Skeletal muscle cell (primary cell): ENCODE measurements at regions not wholly inside any gene's neighbourhood (a gene's known extent, or its start where the extent isn't known, plus 50 kb on each side); places are given as distances from the start of the nearest gene placed in this dataset.
A peak's percentile ranks its signal among the peaks of the same experiment; 100 is the strongest.
"Not testable (repeated sequence)": the region's sequence is repeated elsewhere in the genome, so short reads cannot be mapped to it uniquely, and the experiment has no call there.

Source experiments
- DNase-seq: peaks from one replicate; pipeline ENCODE4 v3.0.0-alpha.2; 2010; ENCODE audit warnings: low read depth
- H3K4me3 ChIP-seq: 2 replicates; pipeline ENCODE4 v1.5.1; 2011; ENCODE audit warnings: low read depth, mild to moderate bottlenecking, control low read depth, low read length, moderate library complexity

GRCh38 chr2:184004289-184004947, 593.9 kb upstream of the ZNF804A start:
- H3K4me3 ChIP-seq: no peak overlapping the region
- peak; percentile 26 for DNase-seq

GRCh38 chr2:184004948-184005672, 593.2 kb upstream of the ZNF804A start:
- DNase-seq: no peak
- H3K4me3 ChIP-seq: no peak overlapping the region

GRCh38 chr2:184006998-184007397, 591.3 kb upstream of the ZNF804A start:
- H3K4me3 ChIP-seq: no peak overlapping the region
- no peak for DNase-seq

- no peak overlapping the region for H3K4me3 ChIP-seq
- DNase-seq: no peak
These were observed 571.4 kb upstream of the ZNF804A start for GRCh38 chr2:184026961-184027360.

GRCh38 chr2:184030245-184030644, 568.1 kb upstream of the ZNF804A start:
- no peak overlapping the region for H3K4me3 ChIP-seq
- no peak for DNase-seq

GRCh38 chr2:184030989-184031388, 567.3 kb upstream of the ZNF804A start:
- no peak overlapping the region for H3K4me3 ChIP-seq
- DNase-seq: no peak

GRCh38 chr2:184031402-184032147, 566.8 kb upstream of the ZNF804A start:
- no peak overlapping the region for H3K4me3 ChIP-seq
- no peak for DNase-seq

- peak; percentile 36 for DNase-seq
- H3K4me3 ChIP-seq: no peak overlapping the region
These were observed 565.3 kb upstream of the ZNF804A start for GRCh38 chr2:184032983-184033382.

- H3K4me3 ChIP-seq: no peak overlapping the region
- DNase-seq: no peak
These were observed 561.1 kb upstream of the ZNF804A start for GRCh38 chr2:184037273-184037672.

- H3K4me3 ChIP-seq: no peak overlapping the region
- DNase-seq: no peak
These were observed 558.8 kb upstream of the ZNF804A start for GRCh38 chr2:184039493-184039892.

GRCh38 chr2:184040230-184040629, 558.1 kb upstream of the ZNF804A start:
- DNase-seq: no peak
- H3K4me3 ChIP-seq: no peak overlapping the region

GRCh38 chr2:184041077-184041476, 557.3 kb upstream of the ZNF804A start:
- no peak overlapping the region for H3K4me3 ChIP-seq
- DNase-seq: no peak

- DNase-seq: no peak
- no peak overlapping the region for H3K4me3 ChIP-seq
These were observed 556.6 kb upstream of the ZNF804A start for GRCh38 chr2:184041777-184042176.

GRCh38 chr2:184047536-184047935, 550.8 kb upstream of the ZNF804A start:
- H3K4me3 ChIP-seq: no peak overlapping the region

GRCh38 chr2:184049566-184049965, 548.8 kb upstream of the ZNF804A start:
- no peak for DNase-seq
- no peak overlapping the region for H3K4me3 ChIP-seq

More at GRCh38 chr2:184047536-184047935, 550.8 kb upstream of the ZNF804A start:
- no peak for DNase-seq

- H3K4me3 ChIP-seq: no peak overlapping the region
- no peak for DNase-seq
These were observed 545.0 kb upstream of the ZNF804A start for GRCh38 chr2:184053326-184053725.

- not testable (repeated sequence) for H3K4me3 ChIP-seq, DNase-seq
These were observed 543.9 kb upstream of the ZNF804A start for GRCh38 chr2:184054419-184054818.

- DNase-seq: no peak
- H3K4me3 ChIP-seq: no peak overlapping the region
These were observed 540.4 kb upstream of the ZNF804A start for GRCh38 chr2:184057910-184058309.

GRCh38 chr2:184060268-184060667, 538.1 kb upstream of the ZNF804A start:
- DNase-seq, H3K4me3 ChIP-seq: not testable (repeated sequence)

- DNase-seq: no peak
- H3K4me3 ChIP-seq: no peak overlapping the region
These were observed 530.8 kb upstream of the ZNF804A start for GRCh38 chr2:184067502-184067901.
